NCI-H2227 (cell line): ENCODE measurements at regions not wholly inside any gene's neighbourhood (a gene's known extent, or its start where the extent isn't known, plus 50 kb on each side); places are given as distances from the start of the nearest gene placed in this dataset.

Experiments
- DNase-seq: peaks from one replicate; lab custom pipeline; 2025; ENCODE audit not compliant: unreplicated experiment; lab: John Stamatoyannopoulos, UW

DNA sequence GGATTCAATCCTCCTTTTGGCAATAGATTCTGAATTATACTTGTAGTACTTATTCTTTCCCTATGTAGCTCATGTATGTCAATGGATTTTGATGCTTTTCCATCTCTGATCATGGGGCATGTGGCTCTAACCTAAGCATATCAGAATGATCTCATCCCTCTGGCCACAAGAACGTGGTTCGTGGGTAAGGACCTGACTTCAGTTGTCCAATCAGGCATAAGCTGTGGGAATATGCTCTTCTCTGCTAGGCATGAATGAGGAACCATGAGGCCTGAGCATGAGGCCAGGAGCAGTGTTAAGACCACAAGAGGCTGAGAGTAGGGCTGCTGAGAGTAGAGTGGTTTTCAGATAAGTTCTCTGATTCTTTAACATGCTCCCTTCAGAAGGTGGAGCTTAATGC lies 292.4 kb upstream of the TSHZ3 start:
- DNase-seq: no peak

DNA sequence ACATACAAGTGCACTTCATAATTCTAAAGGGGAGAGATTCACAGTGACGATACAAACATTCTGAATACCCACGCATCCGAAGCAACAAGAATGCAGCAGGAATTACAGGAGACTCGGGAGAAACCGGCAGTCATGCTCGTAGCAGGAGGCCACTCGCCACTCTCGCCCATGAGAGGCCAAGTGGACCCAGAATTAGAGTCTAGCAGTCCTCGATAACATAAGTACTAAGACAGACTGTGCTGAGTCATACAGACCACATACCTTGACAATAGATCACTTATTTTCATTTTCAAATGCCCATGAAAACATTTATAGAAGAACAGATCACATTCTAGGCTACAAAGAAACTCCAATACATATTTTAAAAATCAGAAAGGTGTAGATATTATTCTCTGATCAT lies 299.1 kb upstream of the TSHZ3 start:
- DNase-seq: no peak

DNA sequence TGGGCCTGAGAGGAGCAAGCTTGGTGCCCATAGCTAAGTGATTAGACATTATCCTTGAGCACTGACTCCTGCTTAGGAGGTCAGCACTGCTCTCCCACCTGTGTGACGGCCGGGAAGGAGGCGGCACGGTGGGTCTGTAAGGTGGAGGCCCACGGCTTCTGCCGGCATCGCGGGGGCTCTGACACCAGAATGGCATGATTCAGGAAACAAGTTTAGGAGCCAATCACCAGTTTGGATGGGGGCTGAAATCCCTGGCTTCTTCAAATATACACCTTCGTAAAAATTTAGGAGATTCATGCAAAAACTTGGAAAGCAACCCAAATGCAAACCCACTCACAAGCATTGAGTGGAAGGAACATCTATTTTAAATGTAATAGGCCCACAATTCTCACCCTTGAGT lies 307.3 kb upstream of the TSHZ3 start:
- no peak for DNase-seq

DNA sequence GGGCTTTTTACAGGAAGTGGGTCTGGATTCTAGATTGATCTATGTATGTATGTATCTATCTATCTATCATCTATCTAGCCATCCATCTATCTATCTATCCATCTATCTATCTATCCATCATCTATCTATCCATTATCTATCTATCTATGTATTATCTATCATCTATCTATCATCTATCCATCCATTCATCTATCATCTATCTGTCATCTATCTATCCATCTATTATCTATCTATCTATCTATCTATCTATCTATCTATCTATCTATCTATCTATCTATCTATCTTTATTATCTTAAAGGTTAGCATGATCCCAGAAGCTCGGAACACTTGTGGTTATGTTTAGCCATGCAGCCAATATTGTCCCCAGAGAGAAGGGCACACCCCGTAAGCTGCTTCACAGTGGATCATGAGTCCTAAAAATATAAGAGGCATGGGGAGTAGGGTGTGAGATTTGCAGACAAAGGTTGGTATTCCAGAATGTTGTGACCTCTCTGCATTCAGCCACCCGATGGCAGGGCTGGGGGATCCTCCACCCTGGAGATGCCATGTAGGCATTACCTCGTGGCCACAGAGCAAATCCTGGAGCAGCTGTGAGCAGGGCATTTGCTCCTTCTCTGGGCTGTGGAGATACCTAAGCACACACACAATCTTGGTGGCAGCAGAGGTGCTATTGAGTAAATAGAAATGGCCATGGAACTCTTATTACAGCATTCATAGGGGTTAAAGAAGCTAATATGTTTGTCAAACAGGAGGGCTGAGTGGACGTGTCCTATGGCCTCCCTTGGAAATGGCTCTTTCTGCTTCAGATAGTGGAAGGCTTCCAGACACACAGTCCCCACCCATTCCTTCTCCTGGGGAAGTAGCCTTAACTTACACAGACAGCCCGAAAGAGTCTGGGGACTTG lies 310.0 kb upstream of the TSHZ3 start:
- DNase-seq: no peak

DNA sequence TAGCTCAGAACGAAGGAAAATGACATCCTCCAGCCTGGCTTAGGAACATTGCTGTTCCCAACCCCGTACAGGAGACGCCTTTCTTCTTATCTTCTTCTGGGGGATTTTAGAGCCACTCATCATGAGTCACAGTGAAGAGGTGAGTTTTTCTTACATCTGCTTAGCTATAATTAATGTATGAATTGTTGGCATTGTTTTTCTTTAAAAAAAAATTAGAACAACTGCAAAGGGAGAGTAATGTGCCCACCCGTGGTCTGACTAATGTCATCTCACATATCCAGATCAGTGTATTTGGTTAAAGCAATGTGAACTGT lies 310.6 kb upstream of the TSHZ3 start:
- no peak for DNase-seq

DNA sequence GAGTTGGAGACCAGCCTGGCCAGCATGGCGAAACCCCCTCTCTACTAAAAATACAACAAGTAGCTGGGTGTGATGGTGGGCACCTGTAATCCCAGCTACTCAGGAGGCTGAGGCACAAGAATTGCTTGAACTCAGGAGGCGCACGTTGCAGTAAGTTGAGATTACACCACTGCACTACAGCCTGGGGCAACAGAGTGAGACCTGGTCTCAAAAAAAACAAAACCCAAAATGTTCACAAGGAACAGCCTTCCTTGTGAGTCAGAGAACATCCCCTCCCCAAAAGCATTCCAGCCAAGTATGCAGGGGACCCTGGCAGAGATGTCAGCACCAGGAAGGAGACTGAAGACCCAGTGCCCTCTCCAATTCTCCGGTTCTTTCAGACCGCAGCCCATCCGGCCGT lies 314.9 kb upstream of the TSHZ3 start:
- DNase-seq: no peak

DNA sequence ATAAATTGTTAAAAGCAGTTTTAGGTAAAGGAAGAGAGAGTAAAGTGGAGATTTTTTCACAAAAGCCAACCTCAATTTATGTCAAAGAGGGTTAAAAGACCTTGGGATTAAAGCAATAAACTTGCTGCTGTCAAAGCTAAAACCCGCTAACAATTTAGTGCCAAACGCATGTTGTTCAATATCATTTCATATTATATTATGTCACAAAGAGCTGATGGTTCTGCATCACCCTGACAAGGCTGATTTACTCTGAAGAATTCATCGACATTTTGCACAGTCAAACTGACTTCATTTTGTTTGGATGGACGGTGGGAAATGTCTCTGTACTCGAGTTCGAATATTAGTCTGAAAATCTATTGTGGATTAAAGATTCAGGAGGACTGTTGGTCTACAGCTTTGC lies 315.8 kb upstream of the TSHZ3 start:
- DNase-seq: no peak

DNA sequence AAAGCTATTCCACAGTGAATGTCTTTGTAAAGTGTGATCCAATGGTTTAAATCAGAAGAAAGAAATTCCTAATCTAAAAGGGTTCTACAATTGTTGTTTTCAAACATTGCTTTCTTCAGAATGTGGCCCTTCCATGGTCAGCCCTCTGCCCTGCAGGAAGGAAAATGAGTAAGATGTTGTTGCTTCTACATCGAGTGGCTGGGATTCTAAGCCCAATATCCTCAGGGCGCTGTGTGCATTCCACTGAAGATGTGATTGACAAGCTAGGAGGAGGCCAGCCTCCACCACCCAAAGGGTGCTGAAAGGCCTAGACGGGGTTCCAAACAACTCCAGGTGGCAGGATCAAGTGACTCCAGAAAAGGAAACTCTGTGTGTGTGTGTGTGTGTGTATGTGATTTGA lies 316.9 kb upstream of the TSHZ3 start:
- no peak for DNase-seq

DNA sequence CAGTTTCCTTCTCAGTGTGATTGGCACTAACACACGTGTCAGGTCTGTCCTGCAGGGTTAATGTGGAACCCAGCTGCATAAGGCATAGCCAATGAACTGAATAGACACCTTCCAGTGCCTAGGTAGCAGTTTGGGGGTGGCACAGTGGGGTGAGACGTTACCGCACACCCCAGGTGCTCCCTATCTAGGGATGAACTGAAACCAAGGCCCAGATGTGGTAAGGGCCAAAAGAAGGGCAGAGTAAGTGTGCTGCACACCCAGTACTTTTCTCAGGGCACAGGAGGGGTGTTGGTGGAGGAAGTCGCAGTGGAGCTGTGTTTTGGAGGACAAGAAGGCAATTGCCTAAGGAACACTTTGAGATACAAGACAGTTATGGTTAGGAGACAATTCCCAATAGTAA lies 317.9 kb upstream of the TSHZ3 start:
- DNase-seq: no peak

DNA sequence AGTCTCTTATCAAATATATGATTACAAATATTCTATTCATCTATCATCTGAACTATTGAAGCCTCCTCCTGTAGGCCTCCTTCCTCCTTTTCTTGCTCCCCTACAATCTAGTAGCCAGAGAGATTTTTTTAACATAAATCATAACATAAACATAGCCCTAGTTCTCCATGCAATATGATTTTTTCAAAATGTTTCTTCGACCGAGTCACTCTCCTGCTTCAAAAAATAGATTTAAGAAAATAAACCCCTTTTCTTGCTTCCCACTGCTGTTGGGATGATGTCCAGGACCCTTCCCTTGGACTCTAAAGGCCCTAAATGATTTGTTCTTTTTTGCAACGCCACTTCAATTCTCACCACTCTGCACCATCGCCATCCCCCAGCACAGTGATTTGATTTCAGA lies 319.7 kb upstream of the TSHZ3 start:
- no peak for DNase-seq

DNA sequence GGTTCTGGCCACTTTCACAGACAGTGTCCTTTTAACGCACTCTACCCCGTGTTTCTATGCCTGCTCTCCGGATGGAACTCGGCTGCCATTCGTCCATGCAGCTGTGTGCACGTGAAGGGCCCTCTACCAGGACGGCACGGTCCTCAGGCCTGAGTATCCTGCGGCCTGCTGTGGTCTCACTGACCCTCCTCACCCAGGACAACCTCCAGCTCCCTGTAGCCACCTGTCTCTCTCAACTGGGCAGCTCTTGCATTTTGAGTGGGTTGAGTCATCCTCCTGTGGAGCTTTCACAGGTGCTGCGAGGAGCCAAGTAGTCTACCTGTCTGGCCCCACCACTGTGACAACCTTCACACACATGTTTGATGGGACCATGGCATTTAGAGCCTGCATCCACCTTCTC lies 321.7 kb upstream of the TSHZ3 start:
- no peak for DNase-seq

DNA sequence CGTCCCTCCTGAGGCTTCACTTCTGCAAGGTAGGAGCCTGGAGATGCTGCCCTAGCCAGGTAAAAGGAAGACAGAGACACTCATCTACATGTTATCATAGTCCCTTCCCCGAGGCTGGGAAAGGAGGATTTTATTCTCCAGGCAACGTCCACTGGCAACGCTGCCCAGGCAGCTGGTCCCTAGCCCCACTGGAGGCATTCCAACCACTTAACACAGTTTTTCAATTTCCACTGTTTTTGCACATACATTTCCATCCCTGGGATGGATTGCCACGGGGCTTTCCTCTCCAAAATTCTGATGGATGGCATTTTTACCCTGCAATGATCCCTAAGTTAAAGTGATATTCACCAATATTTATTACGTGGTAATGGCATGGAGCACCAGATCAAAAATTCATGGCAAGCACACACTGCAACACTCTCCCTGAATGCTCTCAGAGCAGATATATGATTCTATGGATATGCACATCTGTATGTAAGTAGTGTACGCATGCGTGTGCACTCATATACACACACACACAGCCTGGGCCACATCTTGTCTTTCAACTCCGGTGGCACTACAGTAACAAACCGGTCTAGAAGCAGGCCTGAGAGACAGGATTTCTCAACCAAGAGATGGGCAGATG lies 322.3 kb upstream of the TSHZ3 start:
- no peak for DNase-seq

DNA sequence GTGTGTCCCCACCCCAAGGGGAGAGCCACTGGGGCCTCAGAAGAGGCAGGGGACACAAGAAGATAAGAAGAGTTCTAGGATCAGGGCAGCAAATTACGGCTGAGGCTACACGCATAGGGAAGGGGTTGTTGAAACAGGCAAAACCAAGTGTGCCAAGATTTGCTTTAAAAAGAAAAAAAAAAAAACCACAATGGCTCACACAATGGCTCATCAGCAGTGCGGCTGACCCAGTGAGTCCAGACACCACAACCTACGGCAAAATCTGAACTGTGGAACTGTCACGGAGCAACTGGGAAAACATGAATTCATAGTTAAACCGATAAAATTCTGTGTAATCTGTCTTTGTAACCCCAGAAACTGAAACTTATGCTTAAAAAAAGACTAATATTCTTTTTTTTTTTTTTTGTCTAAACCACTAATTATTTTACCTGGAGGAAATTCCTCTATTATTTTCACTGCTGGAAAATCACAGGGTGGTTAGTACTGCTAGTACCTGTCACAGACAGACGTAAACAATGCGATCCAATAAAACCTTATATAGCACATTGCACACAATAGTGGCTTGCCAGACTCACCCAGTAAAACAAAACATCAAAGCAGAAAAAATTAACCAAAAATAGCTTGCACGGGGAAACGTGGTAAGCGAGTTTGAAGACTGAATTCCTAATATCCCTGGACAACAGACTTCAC lies 325.4 kb upstream of the TSHZ3 start:
- DNase-seq: no peak

DNA sequence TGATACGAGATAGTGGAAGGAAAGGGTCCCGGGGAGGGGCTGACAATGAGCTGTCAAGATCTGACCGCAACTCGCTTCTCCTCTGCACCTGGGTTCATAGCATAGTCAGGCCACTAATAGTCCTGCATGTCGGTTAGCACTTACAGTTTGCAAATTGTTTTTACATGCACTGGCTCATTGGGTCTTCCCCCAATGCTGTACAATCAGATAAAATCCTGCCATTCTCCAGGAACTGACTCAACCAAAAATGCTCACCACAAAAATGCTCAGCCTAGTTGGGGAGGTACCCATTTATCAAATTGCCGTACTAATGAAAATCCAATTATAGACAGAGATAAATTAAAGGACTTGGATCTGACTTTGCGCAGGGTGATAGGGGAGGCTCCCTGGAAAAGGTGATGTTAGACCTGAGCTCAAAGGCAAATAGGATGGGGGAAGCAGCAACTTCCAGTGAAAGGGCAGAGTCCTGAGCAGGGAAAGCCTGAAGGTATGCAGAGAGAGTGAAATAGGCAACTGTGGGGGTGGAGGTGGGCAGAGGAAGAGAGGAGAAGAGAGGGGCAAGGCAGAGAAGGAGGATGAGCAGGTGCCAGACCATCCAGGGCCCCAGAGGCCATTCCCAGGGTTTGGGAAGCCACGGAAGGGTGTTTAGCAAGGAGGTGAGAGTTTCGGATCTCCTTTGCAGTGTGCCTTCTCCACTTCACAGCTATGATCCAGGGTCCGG lies 326.1 kb upstream of the TSHZ3 start:
- no peak for DNase-seq

DNA sequence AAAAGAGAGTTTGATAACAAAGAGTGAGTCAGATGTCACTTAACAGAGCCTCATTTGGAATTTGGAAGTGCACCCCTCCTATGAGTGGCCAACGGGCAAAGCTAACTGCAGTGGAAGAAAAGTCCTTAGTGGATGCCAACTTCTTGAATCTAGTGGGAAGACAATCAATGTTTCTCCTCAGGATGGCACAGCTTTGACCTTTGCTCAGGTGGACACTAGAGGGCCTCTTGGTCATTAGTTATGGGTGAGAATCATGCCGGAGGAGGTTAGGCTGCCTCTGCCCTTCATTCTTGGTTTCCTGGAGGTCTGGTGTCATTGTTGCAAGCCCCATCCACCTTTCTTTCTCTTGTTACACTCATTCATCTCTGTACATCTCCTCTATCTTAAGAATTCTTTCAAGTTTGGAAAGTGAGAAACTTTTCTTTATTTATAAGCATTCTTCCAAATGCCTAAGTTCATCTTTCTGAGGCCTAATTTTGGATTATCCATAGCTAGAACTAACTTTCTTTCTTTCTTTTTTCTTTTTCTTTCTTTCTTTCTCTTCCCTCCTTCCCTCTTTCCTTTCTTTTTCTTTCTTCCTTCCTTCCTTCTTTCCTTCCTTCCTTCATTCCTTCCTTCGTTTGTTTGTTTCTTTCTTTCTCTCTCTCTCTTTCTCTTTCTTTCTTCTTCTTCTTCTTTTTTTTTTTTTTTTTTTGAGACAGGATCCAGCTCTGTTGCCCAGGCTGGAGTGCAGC lies 327.2 kb upstream of the TSHZ3 start:
- DNase-seq: no peak

DNA sequence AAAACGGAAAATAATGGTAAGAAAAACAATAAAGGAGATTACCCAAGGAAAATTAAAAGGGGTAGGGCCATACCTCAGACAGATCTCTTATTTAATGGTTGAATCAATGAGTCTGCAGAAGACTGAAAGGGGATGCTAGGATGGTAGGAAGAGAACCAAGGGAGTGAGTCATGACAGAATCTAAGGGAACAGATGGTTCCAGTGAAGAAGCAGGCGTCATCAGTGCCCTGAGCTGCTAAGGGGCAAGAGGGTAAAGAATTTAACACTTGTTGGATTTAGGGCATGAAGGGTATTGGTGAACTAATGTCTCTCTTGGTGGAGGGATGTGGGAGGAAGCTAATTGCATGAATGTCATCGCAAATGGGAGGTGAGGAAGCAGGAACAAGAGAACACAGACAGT lies 329.2 kb upstream of the TSHZ3 start:
- no peak for DNase-seq

DNA sequence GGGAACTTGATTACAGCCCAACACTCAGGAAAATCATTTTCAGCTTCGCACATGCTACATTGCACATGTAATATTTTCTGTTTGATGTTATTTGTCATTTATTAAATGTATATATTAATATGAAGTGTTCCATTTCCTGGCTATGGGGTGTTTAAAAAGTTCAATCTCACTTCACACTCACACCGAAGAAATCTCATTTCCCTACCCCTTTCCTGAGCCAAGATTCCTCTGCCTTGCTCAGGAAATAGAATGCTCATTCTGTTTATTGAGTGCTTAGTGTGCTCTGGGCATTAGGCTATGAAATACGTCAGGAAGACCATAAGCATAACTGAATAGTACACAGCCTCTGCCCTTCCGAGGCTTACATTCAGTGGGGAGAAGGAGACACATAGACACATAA lies 331.9 kb upstream of the TSHZ3 start:
- no peak for DNase-seq

DNA sequence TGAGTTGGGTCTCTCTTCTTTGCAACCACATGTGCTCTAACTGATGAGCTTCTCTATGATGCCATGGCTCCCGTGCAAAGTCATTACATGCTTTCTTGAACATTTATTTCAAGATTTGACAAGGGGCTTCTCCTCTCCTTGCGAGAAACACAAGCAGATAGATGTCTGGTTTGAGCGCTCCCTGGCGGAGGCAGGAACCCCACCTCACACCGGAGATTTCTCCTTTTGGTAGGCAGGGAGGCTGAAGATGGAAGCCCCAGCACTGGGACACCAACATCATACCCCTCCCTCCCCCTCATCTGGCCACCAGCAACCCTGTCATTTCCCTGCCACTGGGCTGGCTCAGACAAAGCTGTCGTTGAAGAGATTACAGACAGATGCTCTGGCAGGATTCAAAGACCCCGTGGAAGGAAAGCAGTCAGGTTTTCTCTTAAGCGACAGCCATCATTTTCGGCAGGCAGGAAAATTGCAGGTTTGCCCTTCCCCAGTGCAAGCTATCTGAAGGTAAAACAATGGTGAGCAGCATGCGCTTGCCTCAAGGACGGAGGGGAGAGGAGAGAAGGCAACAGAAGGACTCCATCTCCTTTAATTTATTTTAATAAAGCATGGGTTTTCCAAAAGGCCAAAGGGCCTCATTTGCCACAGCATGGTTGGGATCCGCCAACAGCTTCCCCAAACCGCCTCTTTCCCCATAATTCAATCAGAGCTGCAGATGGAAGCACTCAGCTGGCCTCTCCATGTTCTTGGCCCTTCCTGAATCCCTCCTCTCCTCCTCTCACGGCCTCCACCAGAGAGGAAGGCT lies 344.1 kb upstream of the TSHZ3 start:
- no peak for DNase-seq

DNA sequence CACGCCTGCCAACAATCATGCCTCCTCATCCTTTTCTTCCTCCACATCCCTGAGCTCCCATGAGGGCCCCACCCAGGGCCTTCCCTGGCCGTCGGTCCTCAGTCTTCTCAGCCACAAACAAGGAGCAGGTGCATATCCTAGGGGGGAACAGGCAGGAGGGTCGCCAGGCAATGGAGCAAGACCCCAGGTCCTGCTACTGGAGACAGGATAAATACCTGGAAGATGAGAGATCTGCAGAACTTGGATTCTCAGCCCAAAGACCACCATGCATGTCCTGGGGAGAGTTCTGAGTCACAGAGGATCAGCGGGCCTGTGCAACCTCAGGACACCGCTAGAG lies 344.7 kb upstream of the TSHZ3 start:
- no peak for DNase-seq

DNA sequence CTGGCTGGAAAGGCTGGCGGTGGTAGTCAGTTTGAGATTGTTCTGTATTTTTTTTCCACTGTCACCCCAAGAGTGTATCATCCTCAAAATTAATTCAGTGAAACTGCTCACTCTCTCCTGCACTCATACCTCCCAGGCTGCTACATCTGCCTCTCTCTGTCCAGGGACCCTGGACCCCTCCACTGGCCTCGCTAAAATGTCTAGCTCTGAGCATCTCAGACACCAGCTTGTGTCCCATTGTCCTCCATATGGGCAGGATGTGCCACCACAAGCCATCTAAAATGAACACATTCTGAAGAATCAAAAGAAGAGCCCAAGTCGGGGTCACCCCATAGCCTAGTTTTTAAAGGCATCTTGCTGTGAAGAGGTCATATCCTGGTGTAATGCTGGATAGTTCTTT lies 345.5 kb upstream of the TSHZ3 start:
- DNase-seq: no peak
